Dendritic cell treated with granulocyte-macrophage colony-stimulating factor and Interleukin-4, amounts not matched to agents 40 ng/mL and 50 ng/mL, for 4 days (primary cell): ENCODE measurements at regions not wholly inside any gene's neighbourhood (a gene's known extent, or its start where the extent isn't known, plus 50 kb on each side); places are given as distances from the start of the nearest gene placed in this dataset.

Source experiments
- H3K27ac Mint-ChIP-seq: one replicate; pipeline ENCODE4 v1.8.0; 2022; ENCODE audit warnings: mild to moderate bottlenecking, mixed read lengths
- H3K27me3 Mint-ChIP-seq: one replicate; pipeline ENCODE4 v1.8.0; 2022; ENCODE audit warnings: mild to moderate bottlenecking, mixed read lengths
- H3K36me3 Mint-ChIP-seq: one replicate; pipeline ENCODE4 v1.8.0; 2022; ENCODE audit warnings: low read depth, mixed read lengths
- H3K4me1 Mint-ChIP-seq: one replicate; pipeline ENCODE4 v1.8.0; 2022; ENCODE audit warnings: low read depth, mixed read lengths
- H3K4me3 Mint-ChIP-seq: one replicate; pipeline ENCODE4 v1.8.0; 2022; ENCODE audit warnings: mild to moderate bottlenecking, moderate library complexity, mixed read lengths
- H3K9me3 Mint-ChIP-seq: one replicate; pipeline ENCODE4 v1.8.0; 2022; ENCODE audit warnings: mixed read lengths
- intact Hi-C: fragments of 100-400 bp; cut with micrococcal nuclease; formaldehyde crosslinking; loops from one replicate; pipeline ENCODE4 v1.15.0; 2022

DNA sequence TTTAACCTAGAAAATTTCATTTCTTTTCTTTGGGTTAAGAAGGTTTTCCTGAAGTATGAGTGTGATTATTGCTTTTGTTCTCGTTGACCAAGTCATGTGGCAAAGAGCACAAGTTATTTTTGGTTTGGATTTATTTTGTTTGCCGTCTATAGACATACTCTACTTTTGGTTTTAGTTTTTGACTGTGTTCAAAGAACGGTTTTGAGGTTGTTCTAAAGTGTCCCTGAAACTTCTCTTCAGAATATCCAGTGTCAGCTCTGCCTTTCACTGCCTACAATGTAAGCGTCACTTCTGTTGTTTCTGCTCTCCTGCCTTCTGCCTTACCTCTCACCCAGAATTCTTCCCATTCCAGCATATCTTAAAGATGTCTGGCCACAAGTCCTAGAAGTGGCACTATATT is 812.2 kb downstream of the C4orf33 start:
- Mint-ChIP-seq H3K36me3 (no peaks in the 10 kb centered on the region), H3K4me1 (no peaks in the 10 kb centered on the region), H3K27ac (no peak overlapping the region), H3K4me3 (no peak overlapping the region), H3K9me3 (peaks cover 8% of the 10 kb centered on the region), H3K27me3 (no peaks in the 10 kb centered on the region)
- intact Hi-C loops: no loop called here

GRCh38 chr4:129916991-129917390 is 821.0 kb downstream of the C4orf33 start:
- no peaks in the 10 kb centered on the region for H3K27me3 Mint-ChIP-seq
- H3K9me3 Mint-ChIP-seq: no peaks in the 10 kb centered on the region
- no peak overlapping the region for H3K4me3 Mint-ChIP-seq
- no peaks in the 10 kb centered on the region for H3K4me1 Mint-ChIP-seq
- intact Hi-C loops: no loop called here
- no peaks in the 10 kb centered on the region for H3K36me3 Mint-ChIP-seq
- no peak overlapping the region for H3K27ac Mint-ChIP-seq

DNA sequence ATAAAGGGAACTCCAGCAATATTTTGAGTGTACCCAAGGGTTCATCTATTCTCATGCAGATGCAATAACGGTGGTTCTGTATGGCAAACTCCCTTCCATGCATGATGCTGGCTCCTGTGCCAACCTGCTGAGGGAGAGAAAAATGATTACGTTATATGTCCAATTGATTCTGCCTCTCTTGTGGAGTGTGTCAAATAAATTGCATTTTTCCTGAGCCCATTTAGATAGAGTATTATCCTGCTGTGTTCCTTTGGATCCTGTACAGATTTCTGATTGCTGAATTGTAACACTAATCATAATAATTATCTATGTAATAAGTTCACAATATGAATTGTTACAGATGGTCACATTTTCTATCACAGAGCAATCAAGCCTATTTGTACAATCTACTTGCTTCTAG is 821.7 kb downstream of the C4orf33 start:
- Mint-ChIP-seq H3K4me1 (no peaks in the 10 kb centered on the region), H3K9me3 (no peaks in the 10 kb centered on the region), H3K36me3 (no peaks in the 10 kb centered on the region), H3K27ac (no peak overlapping the region), H3K4me3 (no peak overlapping the region), H3K27me3 (no peaks in the 10 kb centered on the region)
- intact Hi-C loops: no loop called here

DNA sequence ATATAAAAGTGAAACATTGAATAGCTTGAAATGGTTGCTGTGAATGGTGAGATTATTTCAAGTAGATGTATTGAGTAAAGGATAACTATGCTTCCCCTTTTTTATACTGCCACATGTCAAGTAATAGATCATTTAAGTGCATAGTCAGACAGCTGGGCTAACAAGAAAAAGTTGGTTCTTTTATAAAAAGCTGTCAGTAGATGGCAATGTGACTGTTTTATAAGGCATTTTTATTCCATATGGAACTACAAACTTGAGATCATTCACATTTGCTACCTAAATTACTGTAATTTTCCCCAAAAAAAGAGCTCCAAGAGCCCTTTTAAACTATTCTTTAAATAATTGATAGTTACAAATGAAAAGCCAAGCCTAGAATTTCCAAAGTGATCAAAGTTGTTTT is 831.0 kb downstream of the C4orf33 start:
- no peaks in the 10 kb centered on the region for H3K9me3 Mint-ChIP-seq
- intact Hi-C loops: no loop called here
- H3K27ac Mint-ChIP-seq: no peak overlapping the region

DNA sequence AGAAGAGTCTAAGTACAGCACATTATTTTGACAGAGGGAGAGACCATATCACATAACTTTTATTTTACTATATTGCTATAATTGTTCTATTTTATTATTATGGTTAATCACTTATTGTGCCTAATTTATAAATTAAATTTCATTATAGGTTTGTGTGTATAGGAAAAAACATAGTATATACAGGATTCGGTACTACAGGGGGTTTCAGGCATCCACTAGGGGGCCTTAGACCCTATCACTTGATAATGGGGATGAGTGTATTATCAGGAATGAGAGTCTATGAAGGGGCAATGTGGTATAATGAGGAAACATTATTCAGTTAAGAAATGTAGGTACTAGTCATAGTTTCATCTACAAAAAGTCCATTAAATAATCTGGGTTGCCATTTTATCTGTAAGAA is 833.1 kb downstream of the C4orf33 start:
- Mint-ChIP-seq H3K36me3 (no peaks in the 10 kb centered on the region), H3K9me3 (no peaks in the 10 kb centered on the region), H3K27ac (no peak overlapping the region), H3K4me1 (no peaks in the 10 kb centered on the region), H3K27me3 (no peaks in the 10 kb centered on the region), H3K4me3 (no peak overlapping the region)
- intact Hi-C loops: no loop called here

More for the DNA sequence above, 831.0 kb downstream of the C4orf33 start:
- Mint-ChIP-seq H3K4me1 (no peaks in the 10 kb centered on the region), H3K36me3 (no peaks in the 10 kb centered on the region), H3K27me3 (no peaks in the 10 kb centered on the region), H3K4me3 (no peak overlapping the region)

GRCh38 chr4:129929984-129930383 is 834.0 kb downstream of the C4orf33 start:
- Mint-ChIP-seq H3K27ac (no peak overlapping the region), H3K4me1 (no peaks in the 10 kb centered on the region), H3K27me3 (no peaks in the 10 kb centered on the region), H3K4me3 (no peak overlapping the region), H3K36me3 (no peaks in the 10 kb centered on the region), H3K9me3 (no peaks in the 10 kb centered on the region)
- intact Hi-C loops: no loop called here

DNA sequence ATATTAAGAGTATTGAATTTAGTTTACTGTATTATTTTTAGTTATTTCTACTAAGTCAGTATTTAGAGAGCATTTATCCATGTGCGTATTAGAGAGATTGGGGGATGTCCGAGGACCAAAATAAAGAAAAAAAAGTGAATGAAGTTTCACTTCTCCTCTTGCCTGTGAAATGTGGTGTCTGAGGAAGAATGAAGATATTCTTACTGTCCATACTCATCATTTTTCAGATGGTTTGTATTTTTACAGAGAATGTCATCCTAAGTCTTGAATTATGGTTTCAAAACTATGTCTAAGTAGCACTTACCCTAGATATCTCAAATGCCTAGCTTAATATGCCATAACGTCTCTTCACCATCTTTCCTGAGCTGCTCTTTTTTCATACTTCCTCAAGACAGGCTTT is 854.3 kb downstream of the C4orf33 start:
- no peaks in the 10 kb centered on the region for H3K4me1 Mint-ChIP-seq
- intact Hi-C loops: no loop called here
- no peak overlapping the region for H3K4me3 Mint-ChIP-seq
- H3K27ac Mint-ChIP-seq: no peak overlapping the region
- peaks cover 5% of the 10 kb centered on the region for H3K9me3 Mint-ChIP-seq
- no peaks in the 10 kb centered on the region for H3K27me3 Mint-ChIP-seq
- no peaks in the 10 kb centered on the region for H3K36me3 Mint-ChIP-seq

- Mint-ChIP-seq H3K4me3 (no peak overlapping the region), H3K36me3 (no peaks in the 10 kb centered on the region), H3K27me3 (no peaks in the 10 kb centered on the region), H3K27ac (no peak overlapping the region), H3K9me3 (peaks cover under 1% of the 10 kb centered on the region), H3K4me1 (no peaks in the 10 kb centered on the region)
- intact Hi-C loops: no loop called here
Observed at GRCh38 chr4:129966175-129966574, 870.2 kb downstream of the C4orf33 start.

DNA sequence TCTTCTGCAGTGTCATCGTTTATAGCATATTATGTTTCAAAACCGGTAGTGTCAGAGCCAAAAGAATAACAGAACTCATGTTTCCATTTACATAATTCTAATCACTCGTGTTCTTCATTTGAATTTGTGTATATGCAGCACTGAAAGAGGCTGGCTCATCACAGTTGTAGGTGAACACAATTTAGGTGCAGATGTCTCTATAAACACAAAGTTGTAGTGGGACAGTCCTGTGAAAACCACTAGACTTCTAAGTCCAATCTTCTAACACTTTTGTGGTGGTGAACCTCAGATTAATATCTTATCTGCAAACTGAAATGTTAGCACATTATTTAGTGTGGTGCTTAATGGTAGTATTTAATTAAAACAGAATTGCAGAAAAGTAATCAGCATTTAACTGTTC is 872.4 kb downstream of the C4orf33 start:
- Mint-ChIP-seq H3K27ac (no peak overlapping the region), H3K4me1 (no peaks in the 10 kb centered on the region), H3K27me3 (no peaks in the 10 kb centered on the region)

DNA sequence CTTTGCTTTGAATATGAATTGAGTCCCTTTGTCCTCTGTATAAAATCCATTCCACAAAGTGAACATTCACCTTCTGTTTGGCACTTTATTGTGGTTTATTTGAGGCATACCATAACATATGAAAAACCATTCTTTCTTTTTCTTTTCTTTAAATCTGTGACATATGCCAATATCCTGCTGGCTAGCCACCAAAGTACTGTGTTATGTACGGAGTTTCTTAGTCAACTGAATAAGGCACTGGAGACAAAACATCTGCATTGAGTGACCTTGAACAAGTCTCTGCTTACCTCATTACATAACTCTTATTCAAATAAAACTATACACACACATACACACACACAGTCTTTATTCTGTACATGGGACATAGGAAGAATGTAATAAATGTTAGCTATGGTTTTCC is 872.8 kb downstream of the C4orf33 start:
- Mint-ChIP-seq H3K36me3 (no peaks in the 10 kb centered on the region), H3K4me3 (no peak overlapping the region), H3K27me3 (no peaks in the 10 kb centered on the region), H3K4me1 (no peaks in the 10 kb centered on the region), H3K27ac (no peak overlapping the region), H3K9me3 (no peaks in the 10 kb centered on the region)
- intact Hi-C loops: no loop called here

More for the DNA sequence above, 872.4 kb downstream of the C4orf33 start:
- intact Hi-C loops: no loop called here
- Mint-ChIP-seq H3K4me3 (no peak overlapping the region), H3K36me3 (no peaks in the 10 kb centered on the region), H3K9me3 (no peaks in the 10 kb centered on the region)

- intact Hi-C loops: no loop called here
- no peaks in the 10 kb centered on the region for H3K36me3 Mint-ChIP-seq
- H3K9me3 Mint-ChIP-seq: no peaks in the 10 kb centered on the region
- no peak overlapping the region for H3K4me3 Mint-ChIP-seq
- no peaks in the 10 kb centered on the region for H3K4me1 Mint-ChIP-seq
- H3K27ac Mint-ChIP-seq: no peak overlapping the region
- no peaks in the 10 kb centered on the region for H3K27me3 Mint-ChIP-seq
Observed at GRCh38 chr4:129970801-129971200, 874.8 kb downstream of the C4orf33 start.

DNA sequence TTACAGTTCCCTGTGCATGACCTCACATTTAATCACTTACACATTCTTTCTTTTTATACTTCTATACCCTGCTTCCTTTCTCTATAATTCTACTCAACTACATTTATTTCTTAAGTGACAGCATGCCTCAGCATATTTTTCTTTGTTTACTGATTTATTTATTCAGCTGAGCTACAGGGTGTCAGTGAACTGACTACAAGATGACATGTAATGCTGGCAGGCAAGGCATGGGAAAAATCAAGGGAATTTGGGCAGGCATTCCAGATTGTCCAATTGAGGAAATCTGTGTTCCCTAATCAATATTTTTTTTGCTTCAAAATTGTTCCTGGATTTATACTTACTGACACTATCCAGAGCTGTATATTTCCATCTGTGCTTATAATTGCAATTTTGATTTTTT is 875.5 kb downstream of the C4orf33 start:
- Mint-ChIP-seq H3K36me3 (no peaks in the 10 kb centered on the region), H3K4me3 (no peak overlapping the region), H3K4me1 (no peaks in the 10 kb centered on the region), H3K9me3 (no peaks in the 10 kb centered on the region), H3K27ac (no peak overlapping the region), H3K27me3 (no peaks in the 10 kb centered on the region)
- intact Hi-C loops: no loop called here

DNA sequence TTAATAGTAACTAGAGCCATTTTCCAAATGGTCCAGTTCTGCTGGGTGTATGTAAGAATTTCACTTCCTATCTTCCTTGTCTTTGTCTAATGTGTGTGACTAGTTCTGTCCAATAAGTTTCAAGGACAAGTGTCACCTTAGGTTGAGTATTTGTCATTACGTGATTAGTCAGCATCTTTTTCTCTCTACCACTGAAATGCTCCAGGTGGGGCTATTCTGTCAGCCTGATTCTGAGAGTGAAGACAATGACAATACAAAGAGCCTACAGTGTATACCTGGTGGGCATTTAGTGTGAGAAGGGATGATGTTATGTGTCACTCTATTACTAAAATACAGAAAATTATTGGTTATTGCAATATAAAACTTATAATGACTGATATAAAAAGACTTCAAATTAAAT is 876.3 kb downstream of the C4orf33 start:
- no peaks in the 10 kb centered on the region for H3K9me3 Mint-ChIP-seq
- H3K27ac Mint-ChIP-seq: no peak overlapping the region
- H3K4me1 Mint-ChIP-seq: no peaks in the 10 kb centered on the region
- no peak overlapping the region for H3K4me3 Mint-ChIP-seq
- no peaks in the 10 kb centered on the region for H3K36me3 Mint-ChIP-seq
- intact Hi-C loops: no loop called here
- H3K27me3 Mint-ChIP-seq: no peaks in the 10 kb centered on the region

GRCh38 chr4:129974730-129975129 is 878.8 kb downstream of the C4orf33 start:
- Mint-ChIP-seq H3K4me3 (no peak overlapping the region), H3K27ac (no peak overlapping the region), H3K4me1 (no peaks in the 10 kb centered on the region), H3K36me3 (no peaks in the 10 kb centered on the region), H3K27me3 (no peaks in the 10 kb centered on the region), H3K9me3 (no peaks in the 10 kb centered on the region)
- intact Hi-C loops: no loop called here

DNA sequence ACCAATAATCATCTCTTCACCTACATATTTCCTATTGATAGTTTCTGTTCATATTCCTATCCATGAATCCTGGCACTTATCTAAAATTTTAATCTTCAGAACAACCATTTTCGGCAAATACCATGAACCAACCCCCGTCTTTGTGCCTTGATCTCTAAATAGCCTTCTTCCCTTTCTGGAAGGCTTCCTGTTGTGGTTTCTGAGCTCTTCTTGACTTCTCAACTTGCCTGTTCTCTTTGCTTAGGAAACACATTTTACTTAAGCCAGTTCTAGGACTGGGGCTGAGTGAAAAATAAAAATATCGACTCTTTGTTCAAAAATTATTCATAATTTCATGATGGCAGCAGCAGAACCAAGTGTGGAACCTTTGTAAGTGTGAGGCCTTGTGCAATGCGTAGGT is 882.4 kb downstream of the C4orf33 start:
- Mint-ChIP-seq H3K4me1 (no peaks in the 10 kb centered on the region), H3K27ac (no peak overlapping the region), H3K4me3 (no peak overlapping the region), H3K27me3 (no peaks in the 10 kb centered on the region), H3K9me3 (no peaks in the 10 kb centered on the region), H3K36me3 (no peaks in the 10 kb centered on the region)
- intact Hi-C loops: no loop called here

DNA sequence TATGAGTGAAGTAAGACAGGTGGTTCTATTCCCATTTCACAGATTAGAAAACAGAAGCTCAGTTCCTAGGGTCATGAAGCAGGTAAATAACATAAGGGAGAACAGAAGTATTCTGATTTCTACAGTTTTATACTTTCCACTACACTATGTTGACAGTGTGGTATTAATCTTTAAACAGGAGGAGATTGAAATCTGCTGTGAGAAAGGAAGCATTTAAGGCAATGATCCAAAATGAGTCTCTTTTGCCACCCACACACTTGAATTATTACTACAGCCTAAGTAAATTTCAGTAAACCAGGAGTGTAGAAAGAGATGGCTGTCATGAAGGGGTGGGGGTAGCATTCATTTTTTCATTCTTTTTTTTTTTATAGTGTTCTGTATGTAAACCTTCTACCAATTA is 893.0 kb downstream of the C4orf33 start:
- Mint-ChIP-seq H3K27ac (no peak overlapping the region), H3K4me1 (no peaks in the 10 kb centered on the region), H3K4me3 (no peak overlapping the region), H3K36me3 (no peaks in the 10 kb centered on the region), H3K9me3 (no peaks in the 10 kb centered on the region), H3K27me3 (no peaks in the 10 kb centered on the region)
- intact Hi-C loops: no loop called here
